ENCODE measurements at regions not wholly inside any gene's neighbourhood (a gene's known extent, or its start where the extent isn't known, plus 50 kb on each side); places are given as distances from the start of the nearest gene placed in this dataset.
A peak's percentile ranks its signal among the peaks of the same experiment; 100 is the strongest.

GRCh38 chr18:5091741-5092140 lies 105.3 kb downstream of the AKAIN1 start:
- H3K36me3 ChIP-seq (ENCODE audit: control insufficient read depth in 2 of 3, insufficient read depth in 3 of 3, low read length in 3 of 3) = no peaks in the 10 kb centered on the region
- no peak overlapping the region for H3K27ac ChIP-seq (ENCODE audit: low read depth, low read length)
- intact Hi-C loops (cut with micrococcal nuclease) = no loop called here
- peaks cover 0 to 4% (median 0%) of the 10 kb centered on the region in 3 experiments for H3K9me3 ChIP-seq (ENCODE audit: control insufficient read depth in 2 of 3, low read length in 3 of 3)
- no peaks in the 10 kb centered on the region for H3K4me1 Mint-ChIP-seq
- no peaks in the 10 kb centered on the region for H3K27me3 Mint-ChIP-seq
- ChIA-PET POLR2A (no interaction called here), CTCF (no interaction called here)
- H3K4me3 Mint-ChIP-seq = no peak overlapping the region
- no peak overlapping the region for H3K27ac Mint-ChIP-seq
- DNase-seq (no peak), ATAC-seq (no peak)
- H3K9me3 Mint-ChIP-seq = peaks cover 3 to 40% (median 17%) of the 10 kb centered on the region in 11 donors
- no peaks in the 10 kb centered on the region for H3K4me1 ChIP-seq (ENCODE audit: control insufficient read depth in 2 of 2, insufficient read depth in 2 of 2, low read length in 2 of 2)
- no peak overlapping the region for H3K4me3 ChIP-seq (ENCODE audit: low read length)
- peaks cover 0 to 9% (median 7%) of the 10 kb centered on the region in 5 donors for H3K36me3 Mint-ChIP-seq
- no peaks in the 10 kb centered on the region for H3K27me3 ChIP-seq (ENCODE audit: control insufficient read depth in 2 of 2, insufficient read depth in 2 of 2, low read length in 2 of 2)

GRCh38 chr18:5075297-5075696 lies 121.8 kb downstream of the AKAIN1 start:
- Histone ChIP-seq H3K9me3 (ENCODE audit: control insufficient read depth in 2 of 3, low read length in 3 of 3) (no peaks in the 10 kb centered on the region), H3K4me1 (ENCODE audit: control insufficient read depth in 2 of 2, insufficient read depth in 2 of 2, low read length in 2 of 2) (no peaks in the 10 kb centered on the region), H3K36me3 (ENCODE audit: control insufficient read depth in 2 of 3, insufficient read depth in 3 of 3, low read length in 3 of 3) (no peaks in the 10 kb centered on the region), H3K27me3 (ENCODE audit: control insufficient read depth in 2 of 2, insufficient read depth in 2 of 2, low read length in 2 of 2) (no peaks in the 10 kb centered on the region), H3K4me3 (ENCODE audit: low read length) (no peak overlapping the region), H3K27ac (ENCODE audit: low read depth, low read length) (no peak overlapping the region)
- peaks cover 0 to 7% (median 3%) of the 10 kb centered on the region in 7 donors for H3K4me1 Mint-ChIP-seq
- DNase-seq (no peak), ATAC-seq (no peak)
- H3K27ac Mint-ChIP-seq = peak overlapping the region in 1 of 9 donors; percentile 10
- intact Hi-C loops (cut with micrococcal nuclease) = no loop called here
- H3K36me3 Mint-ChIP-seq = no peaks in the 10 kb centered on the region
- ChIA-PET POLR2A (interaction anchor here (1.6 kb wide), 1 partner anchor 219 kb away, joined by 5 read pairs; the partner anchor contains the start of gene ZBTB14), CTCF (no interaction called here)
- peaks cover 0 to 8% (median 4%) of the 10 kb centered on the region in 5 donors for H3K27me3 Mint-ChIP-seq
- no peaks in the 10 kb centered on the region for H3K9me3 Mint-ChIP-seq
- no peak overlapping the region for H3K4me3 Mint-ChIP-seq

GRCh38 chr18:5073026-5073944 lies 123.8 kb downstream of the AKAIN1 start:
- ChIA-PET POLR2A (interaction anchor here (1.6 kb wide), 1 partner anchor 221 kb away, joined by 5 read pairs; the partner anchor contains the start of gene ZBTB14), CTCF (interaction anchor here (0.7 to 2.5 kb wide), 6 partner anchors 9 to 821 kb away, joined by 3 to 13 read pairs (median 3); no protein-coding TSS in a partner anchor)
- Histone ChIP-seq H3K9me3 (ENCODE audit: control insufficient read depth in 2 of 3, low read length in 3 of 3) (no peaks in the 10 kb centered on the region), H3K27me3 (ENCODE audit: control insufficient read depth in 2 of 2, insufficient read depth in 2 of 2, low read length in 2 of 2) (no peaks in the 10 kb centered on the region), H3K4me1 (ENCODE audit: control insufficient read depth in 2 of 2, insufficient read depth in 2 of 2, low read length in 2 of 2) (no peaks in the 10 kb centered on the region), H3K27ac (ENCODE audit: low read depth, low read length) (no peak overlapping the region), H3K4me3 (ENCODE audit: low read length) (no peak overlapping the region), H3K36me3 (ENCODE audit: control insufficient read depth in 2 of 3, insufficient read depth in 3 of 3, low read length in 3 of 3) (no peaks in the 10 kb centered on the region)
- no peak overlapping the region for H3K4me3 Mint-ChIP-seq
- H3K36me3 Mint-ChIP-seq = no peaks in the 10 kb centered on the region
- DNase-seq (peak in 7 of 9 donors; percentile 15 to 55 (median 39)), ATAC-seq (peak; percentile 75)
- intact Hi-C loops (cut with micrococcal nuclease) = loop anchor here in 1 of 2 donors (1.0 to 2.0 kb wide), 7 partner anchors 33 to 817 kb away; no protein-coding TSS in a partner anchor
- H3K27ac Mint-ChIP-seq = no peak overlapping the region
- H3K9me3 Mint-ChIP-seq = no peaks in the 10 kb centered on the region
- peaks cover 0 to 7% (median 3%) of the 10 kb centered on the region in 7 donors for H3K4me1 Mint-ChIP-seq
- peaks cover 0 to 4% (median under 1%) of the 10 kb centered on the region in 5 donors for H3K27me3 Mint-ChIP-seq

GRCh38 chr18:5068851-5069250 lies 128.2 kb downstream of the AKAIN1 start:
- H3K9me3 Mint-ChIP-seq = peaks cover 0 to 1% (median 0%) of the 10 kb centered on the region in 11 donors
- intact Hi-C loops (cut with micrococcal nuclease) = no loop called here
- peaks cover 0 to 7% (median 3%) of the 10 kb centered on the region in 7 donors for H3K4me1 Mint-ChIP-seq
- DNase-seq (no peak), ATAC-seq (no peak)
- POLR2A ChIA-PET = no interaction called here
- no peaks in the 10 kb centered on the region for H3K27me3 ChIP-seq (ENCODE audit: control insufficient read depth in 2 of 2, insufficient read depth in 2 of 2, low read length in 2 of 2)
- H3K27ac ChIP-seq (ENCODE audit: low read depth, low read length) = no peak overlapping the region
- H3K36me3 ChIP-seq (ENCODE audit: control insufficient read depth in 2 of 3, insufficient read depth in 3 of 3, low read length in 3 of 3) = no peaks in the 10 kb centered on the region
- no peak overlapping the region for H3K4me3 ChIP-seq (ENCODE audit: low read length)
- H3K9me3 ChIP-seq (ENCODE audit: control insufficient read depth in 2 of 3, low read length in 3 of 3) = no peaks in the 10 kb centered on the region
- H3K4me1 ChIP-seq (ENCODE audit: control insufficient read depth in 2 of 2, insufficient read depth in 2 of 2, low read length in 2 of 2) = no peaks in the 10 kb centered on the region
- no peaks in the 10 kb centered on the region for H3K36me3 Mint-ChIP-seq
- H3K27me3 Mint-ChIP-seq = peaks cover 0 to 4% (median 0%) of the 10 kb centered on the region in 5 donors
- no peak overlapping the region for H3K4me3 Mint-ChIP-seq
- CTCF ChIA-PET = no interaction called here
- no peak overlapping the region for H3K27ac Mint-ChIP-seq

- intact Hi-C loops (cut with micrococcal nuclease) = no loop called here
Observed at GRCh38 chr18:5066380-5066977, 130.6 kb downstream of the AKAIN1 start.

GRCh38 chr18:5065615-5066014 lies 131.4 kb downstream of the AKAIN1 start:
- H3K27ac ChIP-seq (ENCODE audit: low read depth, low read length) = no peak overlapping the region
- no peak for ATAC-seq
- H3K27me3 ChIP-seq (ENCODE audit: control insufficient read depth in 2 of 2, insufficient read depth in 2 of 2, low read length in 2 of 2) = no peaks in the 10 kb centered on the region
- no peak for DNase-seq
- Mint-ChIP-seq H3K36me3 (no peaks in the 10 kb centered on the region), H3K27ac (no peak overlapping the region), H3K4me1 (peaks cover 0 to 1% (median 0%) of the 10 kb centered on the region in 7 donors), H3K4me3 (no peak overlapping the region), H3K9me3 (peaks cover 0 to 1% (median 0%) of the 10 kb centered on the region in 11 donors), H3K27me3 (no peaks in the 10 kb centered on the region)
- no peaks in the 10 kb centered on the region for H3K9me3 ChIP-seq (ENCODE audit: control insufficient read depth in 2 of 3, low read length in 3 of 3)
- POLR2A ChIA-PET = no interaction called here
- H3K36me3 ChIP-seq (ENCODE audit: control insufficient read depth in 2 of 3, insufficient read depth in 3 of 3, low read length in 3 of 3) = no peaks in the 10 kb centered on the region
- CTCF ChIA-PET = no interaction called here
- H3K4me3 ChIP-seq (ENCODE audit: low read length) = no peak overlapping the region
- H3K4me1 ChIP-seq (ENCODE audit: control insufficient read depth in 2 of 2, insufficient read depth in 2 of 2, low read length in 2 of 2) = no peaks in the 10 kb centered on the region
- intact Hi-C loops (cut with micrococcal nuclease) = no loop called here

More at GRCh38 chr18:5066380-5066977, 130.6 kb downstream of the AKAIN1 start:
- Mint-ChIP-seq H3K27ac (no peak overlapping the region), H3K4me1 (peaks cover 0 to 1% (median 0%) of the 10 kb centered on the region in 7 donors), H3K4me3 (no peak overlapping the region), H3K27me3 (no peaks in the 10 kb centered on the region), H3K9me3 (peaks cover 0 to 1% (median 0%) of the 10 kb centered on the region in 11 donors), H3K36me3 (no peaks in the 10 kb centered on the region)
- Histone ChIP-seq H3K36me3 (ENCODE audit: control insufficient read depth in 2 of 3, insufficient read depth in 3 of 3, low read length in 3 of 3) (no peaks in the 10 kb centered on the region), H3K4me3 (ENCODE audit: low read length) (no peak overlapping the region), H3K27me3 (ENCODE audit: control insufficient read depth in 2 of 2, insufficient read depth in 2 of 2, low read length in 2 of 2) (no peaks in the 10 kb centered on the region), H3K9me3 (ENCODE audit: control insufficient read depth in 2 of 3, low read length in 3 of 3) (no peaks in the 10 kb centered on the region), H3K4me1 (ENCODE audit: control insufficient read depth in 2 of 2, insufficient read depth in 2 of 2, low read length in 2 of 2) (no peaks in the 10 kb centered on the region), H3K27ac (ENCODE audit: low read depth, low read length) (no peak overlapping the region)
- DNase-seq (no peak), ATAC-seq (no peak)
- ChIA-PET POLR2A (interaction anchor here (0.7 kb wide), 1 partner anchor 287 kb away, joined by 3 read pairs; no protein-coding TSS in a partner anchor), CTCF (no interaction called here)
